ENCODE measurements at regions not wholly inside any gene's neighbourhood (a gene's known extent, or its start where the extent isn't known, plus 50 kb on each side); places are given as distances from the start of the nearest gene placed in this dataset.

DNA sequence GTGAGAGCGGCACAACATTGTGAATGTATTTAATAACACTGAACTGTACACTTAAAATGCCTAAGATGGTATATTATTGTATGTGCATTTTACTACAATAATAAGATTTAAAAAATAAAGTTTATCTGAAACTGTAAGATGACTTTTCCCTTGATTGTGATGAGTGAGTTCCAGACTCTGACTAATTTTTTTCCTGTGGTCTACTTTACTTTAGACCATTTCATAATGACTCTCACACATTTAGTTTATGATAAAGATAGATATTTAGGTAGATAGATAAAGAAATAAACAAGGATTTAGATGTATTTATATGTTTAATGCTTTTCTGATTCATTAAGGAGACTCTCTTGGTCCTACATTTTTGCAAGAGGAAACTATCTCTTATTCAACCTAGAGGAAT is 835.9 kb upstream of the SORCS1 start:
- no peak for TF ChIP-seq EZH2 (IDR thresholded peaks at IDR 0.05)
- no peak for TF ChIP-seq POLR2AphosphoS5 (IDR thresholded peaks at IDR 0.05; ENCODE audit: borderline replicate concordance, low read depth, low read length)
- no peak for TF ChIP-seq FOXP2 (optimal IDR thresholded peaks at IDR 0.05; ENCODE audit: control extremely low read depth, extremely low read length, insufficient read depth)
- DNase-seq (ENCODE audit: low read depth, low spot score) = no peak
- H3K36me3 ChIP-seq (ENCODE audit: insufficient read depth, low read length) = no peaks in the 10 kb centered on the region
- no peak overlapping the region for H3K27ac ChIP-seq
- no peaks in the 10 kb centered on the region for H3K9me3 ChIP-seq (ENCODE audit: low read depth, low read length)
- no peak overlapping the region for H3K9ac ChIP-seq (ENCODE audit: insufficient read length)
- H3K4me3 ChIP-seq = no peak overlapping the region

GRCh38 chr10:107994621-107995270 is 830.2 kb upstream of the SORCS1 start:
- TF ChIP-seq POLR2AphosphoS5 (IDR thresholded peaks at IDR 0.05; ENCODE audit: borderline replicate concordance, low read depth, low read length) (no peak), EZH2 (IDR thresholded peaks at IDR 0.05) (no peak), FOXP2 (optimal IDR thresholded peaks at IDR 0.05; ENCODE audit: control extremely low read depth, extremely low read length, insufficient read depth) (no peak)
- no peaks in the 10 kb centered on the region for H3K36me3 ChIP-seq (ENCODE audit: insufficient read depth, low read length)
- DNase-seq (ENCODE audit: low read depth, low spot score) = no peak
- no peak overlapping the region for H3K27ac ChIP-seq
- H3K9me3 ChIP-seq (ENCODE audit: low read depth, low read length) = no peaks in the 10 kb centered on the region
- H3K4me3 ChIP-seq = no peak overlapping the region
- H3K9ac ChIP-seq (ENCODE audit: insufficient read length) = no peak overlapping the region

DNA sequence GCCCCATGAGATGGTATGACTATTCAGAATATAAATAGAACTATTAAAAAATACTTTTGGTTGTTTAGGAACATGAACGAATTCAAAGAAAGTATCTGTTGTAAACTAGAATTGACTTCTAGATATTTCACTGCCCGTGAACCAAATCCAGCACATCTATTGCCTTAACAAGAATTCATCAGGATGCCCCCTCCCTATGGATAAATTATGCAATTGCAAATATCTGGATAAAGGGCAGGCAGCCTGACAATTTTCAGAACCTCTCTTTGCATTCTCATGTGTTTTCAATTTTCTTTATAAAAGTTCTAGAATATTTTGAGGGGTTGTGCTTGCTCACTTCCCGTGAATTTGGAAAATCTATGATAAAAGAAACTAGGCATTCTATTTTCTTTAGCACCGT is 822.1 kb upstream of the SORCS1 start:
- Histone ChIP-seq H3K9ac (ENCODE audit: insufficient read length) (no peak overlapping the region), H3K27ac (no peak overlapping the region), H3K4me3 (no peak overlapping the region), H3K36me3 (ENCODE audit: insufficient read depth, low read length) (no peaks in the 10 kb centered on the region), H3K9me3 (ENCODE audit: low read depth, low read length) (no peaks in the 10 kb centered on the region)
- TF ChIP-seq POLR2AphosphoS5 (IDR thresholded peaks at IDR 0.05; ENCODE audit: borderline replicate concordance, low read depth, low read length) (no peak), FOXP2 (optimal IDR thresholded peaks at IDR 0.05; ENCODE audit: control extremely low read depth, extremely low read length, insufficient read depth) (no peak), EZH2 (IDR thresholded peaks at IDR 0.05) (no peak)
- DNase-seq (ENCODE audit: low read depth, low spot score) = no peak

DNA sequence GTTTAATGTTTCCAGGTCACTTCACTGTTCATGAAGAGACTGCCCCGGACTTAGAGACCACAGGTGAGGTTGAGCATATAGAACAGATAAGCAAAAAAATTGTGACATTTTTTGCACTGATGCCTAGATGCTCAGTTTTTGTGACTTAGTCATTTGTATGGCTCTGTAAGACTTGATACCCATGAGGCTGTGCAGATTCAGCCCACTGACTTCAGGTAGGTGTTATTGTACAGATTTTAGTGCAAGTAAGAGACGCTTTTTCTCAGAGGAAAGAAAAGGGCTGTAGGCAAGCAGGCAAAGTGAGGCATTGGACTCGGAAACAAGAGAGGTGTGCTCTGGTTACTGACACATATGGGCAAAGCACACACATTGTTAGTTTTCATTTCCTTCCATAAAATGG is 820.1 kb upstream of the SORCS1 start:
- no peak for DNase-seq (ENCODE audit: low read depth, low spot score)
- Histone ChIP-seq H3K27ac (no peak overlapping the region), H3K36me3 (ENCODE audit: insufficient read depth, low read length) (no peaks in the 10 kb centered on the region), H3K4me3 (no peak overlapping the region), H3K9ac (ENCODE audit: insufficient read length) (no peak overlapping the region), H3K9me3 (ENCODE audit: low read depth, low read length) (no peaks in the 10 kb centered on the region)
- TF ChIP-seq POLR2AphosphoS5 (IDR thresholded peaks at IDR 0.05; ENCODE audit: borderline replicate concordance, low read depth, low read length) (no peak), EZH2 (IDR thresholded peaks at IDR 0.05) (no peak), FOXP2 (optimal IDR thresholded peaks at IDR 0.05; ENCODE audit: control extremely low read depth, extremely low read length, insufficient read depth) (no peak)

DNA sequence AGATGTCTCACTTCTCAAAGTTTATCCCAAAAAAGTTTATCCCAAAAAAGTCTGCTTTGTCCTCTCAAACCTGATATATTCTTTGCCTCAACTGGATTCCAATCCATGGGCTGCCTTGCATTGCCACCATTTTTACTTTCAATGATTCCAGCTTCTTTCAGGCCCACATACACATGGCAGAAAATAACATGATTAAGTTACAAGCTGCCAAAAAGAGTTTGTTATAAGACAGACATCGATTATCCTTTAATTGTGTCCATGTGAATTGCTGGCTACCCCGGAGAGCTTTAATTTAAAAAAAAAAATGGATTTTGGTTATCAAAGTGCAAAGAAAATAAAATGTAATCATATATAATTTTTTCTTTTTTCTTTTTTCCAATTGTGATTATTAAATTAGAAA is 819.6 kb upstream of the SORCS1 start:
- Histone ChIP-seq H3K4me3 (no peak overlapping the region), H3K9me3 (ENCODE audit: low read depth, low read length) (no peaks in the 10 kb centered on the region), H3K27ac (no peak overlapping the region), H3K9ac (ENCODE audit: insufficient read length) (no peak overlapping the region), H3K36me3 (ENCODE audit: insufficient read depth, low read length) (no peaks in the 10 kb centered on the region)
- DNase-seq (ENCODE audit: low read depth, low spot score) = no peak
- TF ChIP-seq EZH2 (IDR thresholded peaks at IDR 0.05) (no peak), FOXP2 (optimal IDR thresholded peaks at IDR 0.05; ENCODE audit: control extremely low read depth, extremely low read length, insufficient read depth) (no peak), POLR2AphosphoS5 (IDR thresholded peaks at IDR 0.05; ENCODE audit: borderline replicate concordance, low read depth, low read length) (no peak)

GRCh38 chr10:107978455-107978854 is 813.9 kb upstream of the SORCS1 start:
- no peak for TF ChIP-seq FOXP2 (optimal IDR thresholded peaks at IDR 0.05; ENCODE audit: control extremely low read depth, extremely low read length, insufficient read depth)
- TF ChIP-seq POLR2AphosphoS5 (IDR thresholded peaks at IDR 0.05; ENCODE audit: borderline replicate concordance, low read depth, low read length) = no peak
- no peak for TF ChIP-seq EZH2 (IDR thresholded peaks at IDR 0.05)
- H3K9me3 ChIP-seq (ENCODE audit: low read depth, low read length) = no peaks in the 10 kb centered on the region
- no peak for DNase-seq (ENCODE audit: low read depth, low spot score)
- no peaks in the 10 kb centered on the region for H3K36me3 ChIP-seq (ENCODE audit: insufficient read depth, low read length)
- no peak overlapping the region for H3K4me3 ChIP-seq
- no peak overlapping the region for H3K27ac ChIP-seq
- H3K9ac ChIP-seq (ENCODE audit: insufficient read length) = no peak overlapping the region

DNA sequence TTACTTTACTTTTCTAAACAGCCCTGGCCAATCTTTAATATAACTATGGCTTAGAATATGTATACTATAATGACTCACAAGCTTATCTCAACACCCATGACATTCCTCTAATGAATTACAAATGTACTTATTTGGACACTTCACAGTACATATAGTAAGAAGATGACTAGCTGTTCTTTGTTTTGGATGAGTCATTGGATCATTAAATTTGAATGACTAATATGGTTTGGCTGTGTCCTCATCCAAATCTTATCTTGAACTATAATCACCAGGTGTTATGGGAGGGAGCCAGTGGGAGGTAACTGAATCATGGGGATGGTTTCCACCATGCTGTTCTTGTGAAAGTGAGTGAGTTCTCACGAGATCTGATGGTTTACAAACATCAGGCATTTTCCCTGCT is 807.5 kb upstream of the SORCS1 start:
- no peaks in the 10 kb centered on the region for H3K9me3 ChIP-seq (ENCODE audit: low read depth, low read length)
- no peak for TF ChIP-seq POLR2AphosphoS5 (IDR thresholded peaks at IDR 0.05; ENCODE audit: borderline replicate concordance, low read depth, low read length)
- no peak for TF ChIP-seq FOXP2 (optimal IDR thresholded peaks at IDR 0.05; ENCODE audit: control extremely low read depth, extremely low read length, insufficient read depth)
- no peak for TF ChIP-seq EZH2 (IDR thresholded peaks at IDR 0.05)
- no peak overlapping the region for H3K27ac ChIP-seq
- no peak overlapping the region for H3K9ac ChIP-seq (ENCODE audit: insufficient read length)
- no peak for DNase-seq (ENCODE audit: low read depth, low spot score)
- H3K36me3 ChIP-seq (ENCODE audit: insufficient read depth, low read length) = no peaks in the 10 kb centered on the region
- H3K4me3 ChIP-seq = no peak overlapping the region

GRCh38 chr10:107971411-107971810 is 806.9 kb upstream of the SORCS1 start:
- Histone ChIP-seq H3K4me3 (no peak overlapping the region), H3K9me3 (ENCODE audit: low read depth, low read length) (no peaks in the 10 kb centered on the region), H3K36me3 (ENCODE audit: insufficient read depth, low read length) (no peaks in the 10 kb centered on the region), H3K9ac (ENCODE audit: insufficient read length) (no peak overlapping the region), H3K27ac (no peak overlapping the region)
- no peak for DNase-seq (ENCODE audit: low read depth, low spot score)
- no peak for TF ChIP-seq EZH2 (IDR thresholded peaks at IDR 0.05)
- TF ChIP-seq FOXP2 (optimal IDR thresholded peaks at IDR 0.05; ENCODE audit: control extremely low read depth, extremely low read length, insufficient read depth) = no peak
- TF ChIP-seq POLR2AphosphoS5 (IDR thresholded peaks at IDR 0.05; ENCODE audit: borderline replicate concordance, low read depth, low read length) = no peak

DNA sequence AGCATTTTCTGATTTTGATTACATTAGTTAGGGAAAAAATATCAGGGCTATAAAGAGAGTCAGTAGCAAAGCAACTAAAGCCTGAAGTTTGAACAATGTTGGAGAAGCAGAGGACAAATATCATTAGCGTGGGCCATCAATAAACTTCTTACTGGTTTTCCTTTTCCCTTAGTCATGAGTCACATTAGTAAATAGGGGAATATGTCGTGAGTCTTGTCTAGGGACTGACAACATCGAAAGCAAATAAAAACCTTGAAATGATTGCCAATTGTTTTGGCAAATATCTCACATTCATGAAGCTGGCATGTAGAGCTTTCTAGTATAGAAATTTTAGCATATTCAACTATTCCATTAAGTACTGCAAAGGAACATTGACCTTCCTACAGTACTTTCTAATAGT is 806.0 kb upstream of the SORCS1 start:
- no peak for DNase-seq (ENCODE audit: low read depth, low spot score)
- Histone ChIP-seq H3K9ac (ENCODE audit: insufficient read length) (no peak overlapping the region), H3K4me3 (no peak overlapping the region), H3K27ac (no peak overlapping the region), H3K36me3 (ENCODE audit: insufficient read depth, low read length) (no peaks in the 10 kb centered on the region), H3K9me3 (ENCODE audit: low read depth, low read length) (no peaks in the 10 kb centered on the region)
- TF ChIP-seq EZH2 (IDR thresholded peaks at IDR 0.05) (no peak), POLR2AphosphoS5 (IDR thresholded peaks at IDR 0.05; ENCODE audit: borderline replicate concordance, low read depth, low read length) (no peak), FOXP2 (optimal IDR thresholded peaks at IDR 0.05; ENCODE audit: control extremely low read depth, extremely low read length, insufficient read depth) (no peak)

All from SK-N-MC (cell line).